RWPE1 (cell line): ENCODE measurements at regions not wholly inside any gene's neighbourhood (a gene's known extent, or its start where the extent isn't known, plus 50 kb on each side); places are given as distances from the start of the nearest gene placed in this dataset.

Source experiments
- CTCF ChIA-PET: fragments of 350-600 bp; sonication (Branson Sonifier 250); formaldehyde crosslinking; extraction: SDS; loops from one replicate; lab custom pipeline; 2021; lab: Yijun Ruan, JAX
- POLR2A ChIA-PET: fragments of 400-600 bp; formaldehyde crosslinking; extraction: SDS; loops from one replicate; lab custom pipeline; 2020; ENCODE audit warnings: antibody characterized with exemption; ENCODE audit not compliant: low non-redundant PET; lab: Yijun Ruan, JAX
- DNase-seq: peaks from one replicate; pipeline ENCODE4 v3.0.0; 2012; ENCODE audit warnings: low spot score
- H3K27ac ChIP-seq: fragments of 450-650 bp; 2 replicates; pipeline ENCODE4 v1.5.1; 2017
- TF ChIP-seq, protein P1 (sequence below): fragments of 450-650 bp; conservative IDR thresholded peaks from 2 replicates; pipeline ENCODE4 v1.5.1; 2017; ENCODE audit warnings: low read depth, mild to moderate bottlenecking

DNA sequence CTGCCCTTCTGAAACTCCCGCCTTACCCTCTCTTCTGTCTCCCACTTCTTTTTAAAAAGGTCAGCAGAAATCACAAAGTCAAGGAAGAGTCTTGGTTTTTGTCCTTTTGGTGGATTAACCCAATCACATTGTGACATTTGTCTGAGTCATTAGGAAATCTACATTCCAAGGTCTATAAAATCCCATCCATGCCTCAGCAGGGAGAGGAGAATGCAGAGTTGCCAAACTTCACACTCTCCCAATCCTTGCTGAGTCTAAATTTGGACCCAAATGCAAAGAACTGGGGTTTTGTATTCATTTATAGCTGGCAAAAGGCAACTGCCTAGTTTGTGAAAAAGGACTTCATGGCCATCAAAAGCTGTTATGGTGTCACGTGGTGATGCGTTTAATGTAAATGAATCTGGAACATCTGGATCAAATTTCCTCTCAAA lies 67.9 kb downstream of the TMEM30B start:
- TF ChIP-seq, protein P1, sequence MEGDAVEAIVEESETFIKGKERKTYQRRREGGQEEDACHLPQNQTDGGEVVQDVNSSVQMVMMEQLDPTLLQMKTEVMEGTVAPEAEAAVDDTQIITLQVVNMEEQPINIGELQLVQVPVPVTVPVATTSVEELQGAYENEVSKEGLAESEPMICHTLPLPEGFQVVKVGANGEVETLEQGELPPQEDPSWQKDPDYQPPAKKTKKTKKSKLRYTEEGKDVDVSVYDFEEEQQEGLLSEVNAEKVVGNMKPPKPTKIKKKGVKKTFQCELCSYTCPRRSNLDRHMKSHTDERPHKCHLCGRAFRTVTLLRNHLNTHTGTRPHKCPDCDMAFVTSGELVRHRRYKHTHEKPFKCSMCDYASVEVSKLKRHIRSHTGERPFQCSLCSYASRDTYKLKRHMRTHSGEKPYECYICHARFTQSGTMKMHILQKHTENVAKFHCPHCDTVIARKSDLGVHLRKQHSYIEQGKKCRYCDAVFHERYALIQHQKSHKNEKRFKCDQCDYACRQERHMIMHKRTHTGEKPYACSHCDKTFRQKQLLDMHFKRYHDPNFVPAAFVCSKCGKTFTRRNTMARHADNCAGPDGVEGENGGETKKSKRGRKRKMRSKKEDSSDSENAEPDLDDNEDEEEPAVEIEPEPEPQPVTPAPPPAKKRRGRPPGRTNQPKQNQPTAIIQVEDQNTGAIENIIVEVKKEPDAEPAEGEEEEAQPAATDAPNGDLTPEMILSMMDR: no peak
- ChIA-PET CTCF (no interaction called here), POLR2A (no interaction called here)
- DNase-seq: no peak
- no peak overlapping the region for H3K27ac ChIP-seq

- ChIA-PET POLR2A (no interaction called here), CTCF (no interaction called here)
- no peak overlapping the region for H3K27ac ChIP-seq
- TF ChIP-seq, protein P1: no peak
- DNase-seq: no peak
These were observed 68.6 kb downstream of the TMEM30B start for GRCh38 chr14:61212546-61212945.

DNA sequence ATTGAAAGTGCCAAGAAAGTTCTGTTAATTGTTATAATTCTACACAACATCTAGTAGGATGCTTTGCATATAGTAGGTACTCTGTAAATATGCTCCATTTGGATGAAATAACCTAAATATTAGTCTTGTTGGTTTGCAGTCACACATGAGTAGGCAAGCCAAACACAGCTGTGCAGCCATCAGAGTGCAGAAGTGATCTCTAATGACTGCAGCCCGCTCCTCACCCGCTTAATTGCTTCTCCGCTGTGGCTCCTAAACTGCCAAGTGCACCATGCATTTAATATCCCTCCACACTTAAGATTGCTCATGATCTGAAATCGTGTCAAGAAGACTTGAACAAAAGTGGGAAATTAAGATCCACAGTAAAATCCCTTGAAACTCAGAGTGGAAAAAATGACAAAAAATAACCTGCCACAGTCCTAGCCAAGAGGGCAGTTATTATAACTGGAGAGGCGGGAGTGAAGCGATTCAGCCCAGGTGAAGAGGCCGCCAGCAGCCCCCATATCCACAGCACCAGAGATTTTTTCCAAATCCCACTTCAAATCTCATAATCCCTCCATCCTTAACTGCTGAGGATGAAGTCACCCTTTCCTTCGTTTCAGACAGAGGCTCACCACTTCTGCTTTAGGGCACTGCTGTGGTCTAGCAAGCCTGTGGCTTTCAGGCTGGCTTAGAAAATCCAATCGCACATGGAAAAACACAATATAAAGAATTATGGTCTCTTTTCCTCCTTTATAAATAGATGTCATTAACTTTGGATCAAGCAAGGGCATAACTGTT lies 69.5 kb downstream of the TMEM30B start:
- H3K27ac ChIP-seq: no peak overlapping the region
- DNase-seq: no peak
- TF ChIP-seq, protein P1: no peak
- ChIA-PET CTCF (interaction anchor here (0.5 to 0.7 kb wide), 2 partner anchors 344 to 576 kb away, joined by 4 read pairs; no protein-coding TSS in a partner anchor), POLR2A (no interaction called here)

- TF ChIP-seq, protein P1: no peak
- CTCF ChIA-PET: interaction anchor here (1.0 kb wide), 1 partner anchor 12 kb away, joined by 3 read pairs; no protein-coding TSS in a partner anchor
- POLR2A ChIA-PET: no interaction called here
- H3K27ac ChIP-seq: no peak overlapping the region
- no peak for DNase-seq
These were observed 77.9 kb downstream of the TMEM30B start for GRCh38 chr14:61203081-61203753.

DNA sequence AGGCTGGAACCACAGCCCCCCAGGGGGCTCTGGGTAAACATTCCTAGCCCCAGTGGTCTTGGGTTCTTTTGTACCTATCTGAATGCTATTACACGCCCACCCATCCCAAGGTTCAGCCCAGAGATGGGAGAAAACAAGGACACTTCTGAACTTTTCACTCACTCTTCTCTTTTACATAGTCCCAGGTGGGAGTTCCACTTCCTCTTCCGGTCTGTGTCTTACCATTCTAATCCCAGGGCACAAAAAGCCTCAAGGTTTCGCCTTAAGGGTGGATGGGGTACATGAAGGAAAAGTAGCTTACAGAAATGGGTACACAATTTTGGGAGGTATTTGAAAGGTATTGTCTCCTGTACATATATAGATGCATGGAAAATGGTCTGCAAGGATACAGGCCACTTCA lies 79.0 kb downstream of the TMEM30B start:
- ChIA-PET CTCF (no interaction called here), POLR2A (no interaction called here)
- H3K27ac ChIP-seq: no peak overlapping the region
- no peak for DNase-seq
- TF ChIP-seq, protein P1: no peak

DNA sequence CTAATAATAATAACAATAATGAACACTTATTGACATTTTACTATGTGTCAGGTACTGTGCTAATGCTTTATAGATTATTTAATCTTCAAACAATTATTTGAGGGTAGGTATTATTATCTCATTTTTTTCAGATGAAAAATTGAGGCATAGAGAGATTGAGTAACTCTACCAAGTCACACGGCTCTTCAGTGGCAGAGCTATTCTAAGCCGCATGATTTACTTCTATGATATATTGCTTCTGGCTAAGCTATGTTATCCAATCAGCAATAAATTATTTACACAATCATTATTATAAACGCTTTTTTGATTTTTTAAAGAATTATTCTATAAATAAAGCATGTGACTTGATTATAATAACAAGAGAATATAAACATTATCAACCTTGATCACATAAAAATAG lies 80.0 kb downstream of the TMEM30B start:
- no peak for DNase-seq
- no peak overlapping the region for H3K27ac ChIP-seq
- TF ChIP-seq, protein P1: no peak
- POLR2A ChIA-PET: no interaction called here
- CTCF ChIA-PET: interaction anchor here (0.6 kb wide), 1 partner anchor 687 kb away, joined by 6 read pairs; no protein-coding TSS in a partner anchor
